ACC112 (cell line): ENCODE measurements at regions not wholly inside any gene's neighbourhood (a gene's known extent, or its start where the extent isn't known, plus 50 kb on each side); places are given as distances from the start of the nearest gene placed in this dataset.
"Not testable (repeated sequence)": the region's sequence is repeated elsewhere in the genome, so short reads cannot be mapped to it uniquely, and the experiment has no call there.

Source experiments
- H2AFZ ChIP-seq: fragments of 200-600 bp; sonication (generic); one replicate; pipeline ENCODE4 v1.6.0; 2017; ENCODE audit warnings: antibody characterized with exemption, low read length; ENCODE audit not compliant: unreplicated experiment
- H3K27ac ChIP-seq: fragments of 200-600 bp; sonication (generic); 2 replicates; pipeline ENCODE4 v1.5.1; 2014; ENCODE audit warnings: low read depth, mild to moderate bottlenecking, antibody characterized with exemption, low read length, moderate library complexity
- H3K27me3 ChIP-seq: fragments of 200-600 bp; sonication (generic); 2 replicates; pipeline ENCODE4 v1.6.1; 2014; ENCODE audit warnings: mild to moderate bottlenecking, antibody characterized with exemption, low read length, moderate library complexity, mixed read lengths; ENCODE audit not compliant: insufficient read depth
- H3K36me3 ChIP-seq: fragments of 200-600 bp; sonication (generic); 2 replicates; pipeline ENCODE4 v1.6.1; 2016; ENCODE audit warnings: mild to moderate bottlenecking, antibody characterized with exemption, low read length, moderate library complexity, mixed read lengths; ENCODE audit not compliant: insufficient read depth
- H3K4me1 ChIP-seq: fragments of 200-600 bp; sonication (generic); one replicate; pipeline ENCODE4 v1.6.1; 2016; ENCODE audit warnings: low read length, mixed read lengths; ENCODE audit not compliant: insufficient read depth, unreplicated experiment, control insufficient read depth
- H3K4me3 ChIP-seq: fragments of 200-600 bp; sonication (generic); 2 replicates; pipeline ENCODE4 v1.5.1; 2014; ENCODE audit warnings: mild to moderate bottlenecking, low read depth, low read length
- H3K79me2 ChIP-seq: fragments of 200-600 bp; sonication (generic); one replicate; pipeline ENCODE4 v1.6.0; 2016; ENCODE audit warnings: low read length; ENCODE audit not compliant: control insufficient read depth, unreplicated experiment, insufficient read depth

- no peaks in the 10 kb centered on the region for H3K36me3 ChIP-seq
- H3K27ac ChIP-seq: no peak overlapping the region
- no peak overlapping the region for H3K4me3 ChIP-seq
- no peaks in the 10 kb centered on the region for H3K79me2 ChIP-seq
- no peak overlapping the region for H2AFZ ChIP-seq
- H3K27me3 ChIP-seq: peaks cover 73% of the 10 kb centered on the region
- H3K4me1 ChIP-seq: no peaks in the 10 kb centered on the region
These were observed 132.9 kb upstream of the SLC6A11 start for GRCh38 chr3:10683106-10683505.

GRCh38 chr3:10688126-10688525, 127.9 kb upstream of the SLC6A11 start:
- H2AFZ ChIP-seq: no peak overlapping the region
- no peaks in the 10 kb centered on the region for H3K36me3 ChIP-seq
- H3K27ac ChIP-seq: no peak overlapping the region
- no peak overlapping the region for H3K4me3 ChIP-seq
- H3K27me3 ChIP-seq: peaks cover 73% of the 10 kb centered on the region
- no peaks in the 10 kb centered on the region for H3K79me2 ChIP-seq
- H3K4me1 ChIP-seq: no peaks in the 10 kb centered on the region

GRCh38 chr3:10688548-10689172, 127.4 kb upstream of the SLC6A11 start:
- Histone ChIP-seq H3K4me3 (no peak overlapping the region), H3K4me1 (no peaks in the 10 kb centered on the region), H3K36me3 (no peaks in the 10 kb centered on the region), H3K79me2 (no peaks in the 10 kb centered on the region), H3K27ac (no peak overlapping the region), H2AFZ (no peak overlapping the region), H3K27me3 (peaks cover 78% of the 10 kb centered on the region)

GRCh38 chr3:10692039-10692622, 123.9 kb upstream of the SLC6A11 start:
- no peak overlapping the region for H3K27ac ChIP-seq
- no peak overlapping the region for H2AFZ ChIP-seq
- H3K27me3 ChIP-seq: peaks cover 84% of the 10 kb centered on the region
- H3K4me3 ChIP-seq: no peak overlapping the region
- H3K79me2 ChIP-seq: no peaks in the 10 kb centered on the region
- H3K36me3 ChIP-seq: no peaks in the 10 kb centered on the region
- no peaks in the 10 kb centered on the region for H3K4me1 ChIP-seq

- H2AFZ ChIP-seq: no peak overlapping the region
- no peak overlapping the region for H3K4me3 ChIP-seq
- H3K4me1 ChIP-seq: no peaks in the 10 kb centered on the region
- H3K27me3 ChIP-seq: peaks cover 91% of the 10 kb centered on the region
- no peaks in the 10 kb centered on the region for H3K36me3 ChIP-seq
- no peaks in the 10 kb centered on the region for H3K79me2 ChIP-seq
- no peak overlapping the region for H3K27ac ChIP-seq
These were observed 122.6 kb upstream of the SLC6A11 start for GRCh38 chr3:10693457-10693856.

GRCh38 chr3:10694179-10694578, 121.8 kb upstream of the SLC6A11 start:
- H2AFZ ChIP-seq: no peak overlapping the region
- no peaks in the 10 kb centered on the region for H3K79me2 ChIP-seq
- H3K4me1 ChIP-seq: no peaks in the 10 kb centered on the region
- no peak overlapping the region for H3K27ac ChIP-seq
- H3K4me3 ChIP-seq: no peak overlapping the region
- H3K36me3 ChIP-seq: no peaks in the 10 kb centered on the region
- H3K27me3 ChIP-seq: peaks cover 91% of the 10 kb centered on the region

GRCh38 chr3:10695186-10695585, 120.8 kb upstream of the SLC6A11 start:
- not testable (repeated sequence) for H2AFZ ChIP-seq, H3K27ac ChIP-seq

GRCh38 chr3:10695595-10696285, 120.3 kb upstream of the SLC6A11 start:
- no peak overlapping the region for H3K27ac ChIP-seq
- no peaks in the 10 kb centered on the region for H3K79me2 ChIP-seq
- no peaks in the 10 kb centered on the region for H3K36me3 ChIP-seq
- no peak overlapping the region for H3K4me3 ChIP-seq
- no peaks in the 10 kb centered on the region for H3K4me1 ChIP-seq
- H3K27me3 ChIP-seq: peaks cover 93% of the 10 kb centered on the region
- H2AFZ ChIP-seq: no peak overlapping the region

More at GRCh38 chr3:10695186-10695585, 120.8 kb upstream of the SLC6A11 start:
- H3K4me1 ChIP-seq, H3K36me3 ChIP-seq, H3K4me3 ChIP-seq, H3K79me2 ChIP-seq: not testable (repeated sequence)
- H3K27me3 ChIP-seq: peaks cover 89% of the 10 kb centered on the region

GRCh38 chr3:10697918-10698317, 118.1 kb upstream of the SLC6A11 start:
- no peak overlapping the region for H2AFZ ChIP-seq
- no peak overlapping the region for H3K4me3 ChIP-seq
- H3K4me1 ChIP-seq: no peaks in the 10 kb centered on the region
- H3K27ac ChIP-seq: no peak overlapping the region
- H3K79me2 ChIP-seq: no peaks in the 10 kb centered on the region
- H3K27me3 ChIP-seq: peaks cover 96% of the 10 kb centered on the region
- H3K36me3 ChIP-seq: no peaks in the 10 kb centered on the region

- Histone ChIP-seq H3K79me2 (no peaks in the 10 kb centered on the region), H3K36me3 (no peaks in the 10 kb centered on the region), H3K27ac (no peak overlapping the region), H3K27me3 (peaks cover 95% of the 10 kb centered on the region), H3K4me1 (no peaks in the 10 kb centered on the region), H3K4me3 (no peak overlapping the region), H2AFZ (no peak overlapping the region)
These were observed 115.2 kb upstream of the SLC6A11 start for GRCh38 chr3:10700821-10701220.
